A673 (cell line): ENCODE measurements at regions not wholly inside any gene's neighbourhood (a gene's known extent, or its start where the extent isn't known, plus 50 kb on each side); places are given as distances from the start of the nearest gene placed in this dataset.

Experiments used
- CTCF ChIP-seq: fragments of 300-800, 200-600 bp; sonication (generic); conservative IDR thresholded peaks from 2 replicates; pipeline ENCODE4 v1.5.1; 2017; ENCODE audit warnings: low read depth, mild to moderate bottlenecking, antibody characterized with exemption, low read length, moderate library complexity, mixed read lengths
- EZH2 ChIP-seq: fragments of 200-600 bp; sonication (generic); IDR thresholded peaks from 2 replicates; pipeline ENCODE4 v1.6.1; 2017; ENCODE audit warnings: borderline replicate concordance, low read depth, mild to moderate bottlenecking, mixed read lengths, antibody characterized with exemption, low read length; ENCODE audit not compliant: poor library complexity, severe bottlenecking

- TF ChIP-seq CTCF (no peak), EZH2 (no peak)
Measured at GRCh38 chr9:3751125-3751758, 225.4 kb upstream of the RFX3 start.
